DMS114 treated with DMSO at 0.1 percent for 48 hours (cell line): ENCODE measurements at regions not wholly inside any gene's neighbourhood (a gene's known extent, or its start where the extent isn't known, plus 50 kb on each side); places are given as distances from the start of the nearest gene placed in this dataset.

Source experiments
- DNase-seq: peaks from one replicate; lab custom pipeline; 2025; ENCODE audit not compliant: unreplicated experiment; lab: John Stamatoyannopoulos, UW

- DNase-seq = no peak
These were observed 675.4 kb downstream of the OTOL1 start for GRCh38 chr3:162171970-162172369.

DNA sequence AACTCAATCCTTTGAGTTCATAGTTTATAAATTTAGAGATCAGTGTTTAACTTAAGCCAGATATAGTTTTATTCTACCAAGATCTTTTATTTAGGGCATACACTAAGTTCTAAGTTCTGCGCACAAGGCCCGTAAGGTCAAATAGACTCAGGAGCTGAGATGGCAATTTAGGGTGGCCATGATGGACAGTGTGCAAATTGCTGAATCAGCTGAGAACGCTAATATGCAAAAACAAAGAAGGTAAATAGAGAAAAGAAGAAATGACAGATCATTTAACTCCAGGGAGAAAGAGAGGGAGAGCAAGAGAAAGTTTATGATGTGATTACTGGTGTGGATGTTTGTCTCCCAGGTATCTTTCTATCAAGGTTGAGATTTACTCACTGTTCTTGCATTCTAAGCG is 678.5 kb downstream of the OTOL1 start:
- no peak for DNase-seq

- no peak for DNase-seq
These were observed 679.3 kb downstream of the OTOL1 start for GRCh38 chr3:162175878-162176277.

GRCh38 chr3:162183440-162183839 is 686.8 kb downstream of the OTOL1 start:
- DNase-seq = no peak

DNA sequence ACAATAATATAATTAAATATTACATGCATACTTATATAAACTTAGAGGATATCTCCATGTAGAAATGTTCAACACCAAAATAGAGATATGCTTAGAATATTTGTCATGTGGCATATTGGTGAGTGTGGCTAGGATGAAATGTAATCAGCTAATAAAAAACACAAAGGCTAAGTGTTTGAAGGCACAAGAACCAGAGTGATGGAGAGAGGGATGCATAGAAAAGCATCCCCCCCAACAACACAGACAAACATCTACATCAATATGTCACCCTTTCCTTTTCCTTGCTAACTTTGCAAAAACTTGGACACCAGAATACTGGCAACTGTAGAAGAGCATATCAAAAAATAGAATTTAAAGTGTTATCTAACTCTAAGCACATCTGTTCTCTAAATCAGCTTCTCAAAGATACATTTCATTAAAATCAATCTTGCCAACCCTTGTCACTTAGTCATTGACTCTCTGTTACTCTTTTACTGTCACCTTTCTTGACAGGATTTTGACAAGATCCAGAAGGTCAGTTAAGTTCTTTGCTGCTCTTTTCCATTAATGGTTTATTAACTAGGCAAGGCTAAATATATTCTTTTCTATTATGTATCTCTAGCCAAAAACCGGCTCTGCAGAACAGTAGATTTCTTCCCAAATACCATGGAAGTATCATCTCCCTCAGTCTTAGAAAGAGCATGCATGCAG is 695.9 kb downstream of the OTOL1 start:
- no peak for DNase-seq

DNA sequence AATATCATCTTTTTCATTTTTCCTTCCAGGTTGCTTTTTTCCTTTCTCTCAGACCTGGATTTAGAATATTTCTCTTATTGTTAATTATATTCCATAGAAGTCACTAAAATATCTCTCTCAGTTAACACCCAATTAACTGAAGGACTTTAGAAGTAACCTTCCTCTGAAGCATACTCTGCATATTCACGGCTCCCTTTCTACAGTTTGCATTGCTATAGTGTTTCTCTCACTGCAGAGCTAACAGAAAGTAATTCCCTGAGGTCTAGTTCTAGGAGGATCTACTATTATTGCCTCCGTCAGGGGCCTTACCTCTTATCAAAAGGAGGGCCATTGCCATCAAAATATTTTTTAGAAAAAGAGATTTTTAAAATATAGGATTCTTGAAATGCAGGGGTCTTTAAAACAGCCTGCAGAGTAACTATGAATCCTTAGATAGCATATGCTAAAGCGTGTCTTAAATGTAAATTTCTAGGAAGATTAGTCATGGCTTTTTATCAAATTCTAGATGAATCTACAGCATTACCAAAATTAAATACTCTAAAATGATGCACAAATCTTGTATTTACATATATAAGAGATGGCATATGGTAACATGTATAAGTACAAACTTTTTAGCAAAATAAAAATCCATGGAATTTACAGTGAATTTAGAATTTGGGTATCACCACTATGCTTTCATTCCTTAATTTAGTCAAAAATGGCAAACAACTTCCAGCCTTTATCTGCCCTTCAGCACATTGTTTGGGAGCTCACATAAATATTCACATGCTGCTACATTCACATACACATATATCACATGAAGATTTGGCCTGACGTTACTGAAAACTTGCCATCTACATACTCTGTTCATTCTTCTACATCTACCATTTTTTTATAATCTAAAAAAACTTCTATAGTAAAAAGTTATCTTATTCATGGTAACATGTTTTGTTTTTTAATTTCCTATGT is 696.8 kb downstream of the OTOL1 start:
- no peak for DNase-seq

GRCh38 chr3:162195147-162195546 is 698.5 kb downstream of the OTOL1 start:
- DNase-seq = no peak

- no peak for DNase-seq
These were observed 700.4 kb downstream of the OTOL1 start for GRCh38 chr3:162196964-162197363.

GRCh38 chr3:162200836-162201235 is 704.2 kb downstream of the OTOL1 start:
- no peak for DNase-seq

DNA sequence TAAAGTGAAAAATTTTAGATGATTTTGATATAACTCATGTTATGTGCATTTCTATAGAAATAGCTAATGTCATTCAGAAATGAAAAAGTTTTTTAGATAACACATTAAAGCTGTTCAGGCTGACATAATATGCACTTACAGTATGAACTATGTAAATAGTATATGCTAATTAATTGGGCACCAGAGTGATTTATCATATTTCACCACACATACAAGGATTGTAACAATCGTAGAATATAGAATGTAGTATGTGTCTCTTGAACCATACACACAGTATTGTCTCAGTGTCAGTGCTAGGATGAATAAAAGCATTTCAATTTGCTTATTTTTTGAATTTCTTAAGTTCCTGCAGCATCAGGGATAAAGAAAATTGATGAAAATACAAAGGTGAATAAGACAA is 710.0 kb downstream of the OTOL1 start:
- DNase-seq = no peak

DNA sequence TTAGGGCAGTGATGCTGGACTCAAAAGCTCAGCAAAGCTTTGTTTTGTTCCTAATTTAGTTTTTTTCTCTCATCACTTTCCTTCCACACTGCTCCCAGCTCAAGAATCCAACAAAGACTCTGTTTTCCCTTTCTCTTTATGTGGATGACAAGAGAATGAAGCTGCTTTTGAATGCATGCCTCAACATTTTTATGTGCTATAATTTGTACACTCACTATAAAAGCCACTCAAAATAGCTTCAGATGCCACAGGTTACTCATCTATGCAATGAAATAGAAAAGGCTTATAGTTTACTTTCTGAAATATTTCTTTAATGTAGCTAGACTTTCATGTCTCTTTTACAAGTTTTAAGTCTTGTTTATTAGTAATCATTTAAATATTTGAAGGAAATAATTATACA is 714.9 kb downstream of the OTOL1 start:
- no peak for DNase-seq

GRCh38 chr3:162213196-162213595 is 716.6 kb downstream of the OTOL1 start:
- no peak for DNase-seq

- no peak for DNase-seq
These were observed 717.3 kb downstream of the OTOL1 start for GRCh38 chr3:162213956-162214355.

DNA sequence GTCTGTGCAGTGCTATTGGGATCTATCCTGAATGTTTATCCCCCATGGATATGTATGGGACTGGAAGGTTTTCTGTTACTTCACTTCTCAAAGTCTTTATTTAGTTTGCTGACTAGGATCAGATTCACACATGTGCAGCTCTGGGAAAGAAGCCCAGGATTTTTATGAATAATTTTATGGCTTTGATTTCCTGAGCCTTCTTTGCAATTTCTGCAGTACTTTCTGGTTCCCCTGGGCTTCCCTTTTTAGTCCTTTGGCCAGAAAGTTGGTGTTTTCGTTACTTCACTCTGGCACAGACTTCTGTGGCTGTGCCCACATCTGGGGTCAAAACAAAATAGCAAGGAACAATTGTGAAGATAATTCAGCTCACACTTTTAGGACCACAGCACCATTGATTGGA is 721.0 kb downstream of the OTOL1 start:
- no peak for DNase-seq

DNA sequence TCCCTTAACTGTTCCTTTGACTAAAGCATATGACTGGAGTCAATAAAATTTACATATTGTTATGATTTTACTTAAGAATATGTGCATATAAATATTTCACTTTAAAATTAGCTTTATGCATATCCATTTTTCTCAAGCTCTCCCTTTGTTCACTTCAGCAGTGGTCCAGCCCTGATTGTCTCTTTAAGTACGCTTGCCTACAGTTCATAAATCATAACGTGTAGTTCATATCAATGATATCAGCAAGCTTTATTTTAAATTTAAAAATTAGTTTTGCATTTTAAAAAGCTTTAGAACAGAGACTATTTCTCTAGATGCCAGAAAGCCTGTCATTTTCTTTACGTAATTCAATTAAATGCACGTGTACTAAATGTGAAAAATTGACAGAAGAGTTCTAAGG is 721.9 kb downstream of the OTOL1 start:
- DNase-seq = no peak

- DNase-seq = no peak
These were observed 728.1 kb downstream of the OTOL1 start for GRCh38 chr3:162224746-162225145.

GRCh38 chr3:162236949-162237348 is 740.3 kb downstream of the OTOL1 start:
- no peak for DNase-seq

DNA sequence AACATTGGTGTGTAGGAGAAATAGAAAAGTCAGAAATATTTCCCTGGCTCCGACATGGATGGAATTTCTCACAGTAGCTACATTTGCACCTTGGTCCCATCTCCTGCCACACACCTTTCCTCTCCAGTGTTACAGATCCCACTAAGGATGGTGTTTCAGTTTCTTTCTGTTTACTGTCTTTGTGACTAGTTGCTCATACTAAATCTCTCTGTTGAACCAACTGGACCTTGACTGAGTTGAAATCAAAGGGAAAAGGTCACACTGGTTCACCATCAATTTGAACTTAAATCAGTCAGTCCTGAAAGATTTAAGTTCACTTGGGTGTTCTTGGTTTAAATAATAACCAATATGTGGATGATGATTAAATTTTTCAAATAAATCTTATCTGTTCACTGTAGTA is 754.2 kb downstream of the OTOL1 start:
- DNase-seq = no peak

- DNase-seq = no peak
These were observed 765.5 kb downstream of the OTOL1 start for GRCh38 chr3:162262129-162262528.

DNA sequence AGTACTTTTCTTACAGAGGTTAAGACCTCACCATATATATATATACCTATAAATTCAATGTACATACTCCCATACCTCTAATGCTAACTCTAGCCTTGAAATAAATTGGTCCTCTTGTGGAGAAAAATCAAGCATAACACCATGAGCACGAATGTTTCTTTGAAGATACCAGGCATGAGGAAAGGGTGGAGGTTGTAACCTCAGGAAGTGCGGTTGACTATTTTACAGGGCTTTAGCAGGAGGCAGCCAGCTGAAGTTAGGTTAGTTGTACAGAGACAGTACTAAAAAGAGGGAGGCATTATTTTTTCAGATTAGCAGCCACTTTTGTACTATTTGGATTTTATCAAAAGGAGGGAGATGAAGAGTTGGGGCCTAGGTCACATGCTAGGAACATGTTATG is 767.0 kb downstream of the OTOL1 start:
- DNase-seq = no peak

DNA sequence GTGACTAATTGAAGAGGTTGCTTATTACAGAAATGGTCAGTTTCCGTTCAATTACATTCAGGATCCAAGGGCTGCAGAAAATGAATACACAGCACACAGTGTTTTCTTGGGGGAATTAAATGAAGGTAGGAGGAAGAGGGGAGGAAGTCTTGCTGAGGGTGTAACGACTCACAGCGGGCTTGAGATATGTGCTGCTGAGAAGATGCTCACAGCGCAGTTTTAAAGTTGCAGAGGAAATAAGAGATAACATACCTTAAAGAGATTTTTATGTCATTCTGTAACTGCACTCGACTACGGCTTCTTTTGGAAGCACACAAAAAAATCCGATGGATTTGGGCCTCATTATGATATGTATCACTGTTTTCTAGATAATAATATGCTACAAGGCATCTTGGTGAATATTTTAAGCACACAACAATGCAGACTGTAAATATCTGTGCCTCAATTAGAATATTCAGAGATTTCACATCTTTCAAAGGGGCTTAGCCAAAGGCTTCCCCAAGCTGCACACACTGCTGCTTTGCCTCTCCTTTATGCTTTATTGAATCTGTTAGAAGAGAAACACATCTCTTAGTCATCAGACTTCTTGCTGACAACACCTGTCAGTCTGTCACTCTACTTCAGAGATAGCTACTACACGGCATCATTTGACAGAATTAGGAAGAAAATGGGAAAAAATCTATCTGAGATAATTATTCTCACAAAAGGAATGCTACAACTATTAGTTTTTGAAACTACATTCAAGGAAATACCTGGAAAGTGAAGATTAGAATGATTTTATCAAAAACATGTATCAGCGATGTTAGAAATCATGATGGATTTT is 773.2 kb downstream of the OTOL1 start:
- no peak for DNase-seq

GRCh38 chr3:162274070-162274469 is 777.5 kb downstream of the OTOL1 start:
- no peak for DNase-seq
